ENCODE measurements at regions not wholly inside any gene's neighbourhood (a gene's known extent, or its start where the extent isn't known, plus 50 kb on each side); places are given as distances from the start of the nearest gene placed in this dataset.

GRCh38 chr10:131767716-131768115 is 133.1 kb upstream of the PPP2R2D start:
- Mint-ChIP-seq H3K27me3 (ENCODE audit: low read depth) (peaks cover 2% of the 10 kb centered on the region), H3K4me1 (ENCODE audit: low read depth) (no peaks in the 10 kb centered on the region), H3K36me3 (ENCODE audit: insufficient read depth) (no peaks in the 10 kb centered on the region), H3K9me3 (no peaks in the 10 kb centered on the region), H3K4me3 (no peak overlapping the region)
- no peak for DNase-seq
- no peak for ATAC-seq

GRCh38 chr10:131769571-131770410 is 131.0 kb upstream of the PPP2R2D start:
- Mint-ChIP-seq H3K4me3 (no peak overlapping the region), H3K4me1 (ENCODE audit: low read depth) (no peaks in the 10 kb centered on the region), H3K27me3 (ENCODE audit: low read depth) (peaks cover 2% of the 10 kb centered on the region), H3K9me3 (no peaks in the 10 kb centered on the region), H3K36me3 (ENCODE audit: insufficient read depth) (no peaks in the 10 kb centered on the region)
- ATAC-seq = no peak
- no peak for DNase-seq

GRCh38 chr10:131770946-131771633 is 129.7 kb upstream of the PPP2R2D start:
- ATAC-seq (no peak), DNase-seq (no peak)
- Mint-ChIP-seq H3K9me3 (peaks cover 2% of the 10 kb centered on the region), H3K36me3 (ENCODE audit: insufficient read depth) (no peaks in the 10 kb centered on the region), H3K4me3 (no peak overlapping the region), H3K4me1 (ENCODE audit: low read depth) (no peaks in the 10 kb centered on the region), H3K27me3 (ENCODE audit: low read depth) (peaks cover 2% of the 10 kb centered on the region)

- Mint-ChIP-seq H3K36me3 (ENCODE audit: insufficient read depth) (no peaks in the 10 kb centered on the region), H3K4me1 (ENCODE audit: low read depth) (no peaks in the 10 kb centered on the region), H3K4me3 (no peak overlapping the region), H3K27me3 (ENCODE audit: low read depth) (peaks cover 2% of the 10 kb centered on the region), H3K9me3 (peaks cover 9% of the 10 kb centered on the region)
- ATAC-seq (no peak), DNase-seq (no peak)
Observed at GRCh38 chr10:131771634-131772358, 129.0 kb upstream of the PPP2R2D start.

- H3K9me3 Mint-ChIP-seq = peaks cover 15% of the 10 kb centered on the region
- DNase-seq (no peak), ATAC-seq (no peak)
- H3K36me3 Mint-ChIP-seq (ENCODE audit: insufficient read depth) = no peaks in the 10 kb centered on the region
- peaks cover 2% of the 10 kb centered on the region for H3K27me3 Mint-ChIP-seq (ENCODE audit: low read depth)
- H3K4me3 Mint-ChIP-seq = no peak overlapping the region
- H3K4me1 Mint-ChIP-seq (ENCODE audit: low read depth) = no peaks in the 10 kb centered on the region
Observed at GRCh38 chr10:131772441-131772840, 128.4 kb upstream of the PPP2R2D start.

- no peaks in the 10 kb centered on the region for H3K4me1 Mint-ChIP-seq (ENCODE audit: low read depth)
- ATAC-seq = no peak
- peaks cover 2% of the 10 kb centered on the region for H3K27me3 Mint-ChIP-seq (ENCODE audit: low read depth)
- DNase-seq = no peak
- no peak overlapping the region for H3K4me3 Mint-ChIP-seq
- H3K9me3 Mint-ChIP-seq = peaks cover 22% of the 10 kb centered on the region
- H3K36me3 Mint-ChIP-seq (ENCODE audit: insufficient read depth) = peaks cover 1% of the 10 kb centered on the region
Observed at GRCh38 chr10:131773370-131774343, 127.2 kb upstream of the PPP2R2D start.

GRCh38 chr10:131774681-131775085 is 126.1 kb upstream of the PPP2R2D start:
- DNase-seq = no peak
- H3K36me3 Mint-ChIP-seq (ENCODE audit: insufficient read depth) = peaks cover 1% of the 10 kb centered on the region
- ATAC-seq = no peak
- H3K27me3 Mint-ChIP-seq (ENCODE audit: low read depth) = peaks cover 3% of the 10 kb centered on the region
- H3K4me3 Mint-ChIP-seq = no peak overlapping the region
- H3K4me1 Mint-ChIP-seq (ENCODE audit: low read depth) = no peaks in the 10 kb centered on the region
- H3K9me3 Mint-ChIP-seq = peaks cover 22% of the 10 kb centered on the region

- ATAC-seq (no peak), DNase-seq (no peak)
- no peak overlapping the region for H3K4me3 Mint-ChIP-seq
- H3K36me3 Mint-ChIP-seq (ENCODE audit: insufficient read depth) = peaks cover 1% of the 10 kb centered on the region
- H3K4me1 Mint-ChIP-seq (ENCODE audit: low read depth) = no peaks in the 10 kb centered on the region
- peaks cover 22% of the 10 kb centered on the region for H3K9me3 Mint-ChIP-seq
- H3K27me3 Mint-ChIP-seq (ENCODE audit: low read depth) = peaks cover 8% of the 10 kb centered on the region
Observed at GRCh38 chr10:131775433-131775832, 125.4 kb upstream of the PPP2R2D start.

GRCh38 chr10:131775833-131776232 is 125.0 kb upstream of the PPP2R2D start:
- Mint-ChIP-seq H3K27me3 (ENCODE audit: low read depth) (peaks cover 10% of the 10 kb centered on the region), H3K36me3 (ENCODE audit: insufficient read depth) (peaks cover 1% of the 10 kb centered on the region), H3K9me3 (peaks cover 22% of the 10 kb centered on the region), H3K4me1 (ENCODE audit: low read depth) (no peaks in the 10 kb centered on the region), H3K4me3 (no peak overlapping the region)
- DNase-seq (no peak), ATAC-seq (no peak)

GRCh38 chr10:131776496-131776895 is 124.3 kb upstream of the PPP2R2D start:
- Mint-ChIP-seq H3K4me3 (no peak overlapping the region), H3K36me3 (ENCODE audit: insufficient read depth) (peaks cover 1% of the 10 kb centered on the region), H3K27me3 (ENCODE audit: low read depth) (peaks cover 8% of the 10 kb centered on the region), H3K4me1 (ENCODE audit: low read depth) (no peaks in the 10 kb centered on the region), H3K9me3 (peaks cover 22% of the 10 kb centered on the region)
- ATAC-seq (no peak), DNase-seq (no peak)

- DNase-seq (no peak), ATAC-seq (no peak)
- peaks cover 1% of the 10 kb centered on the region for H3K36me3 Mint-ChIP-seq (ENCODE audit: insufficient read depth)
- H3K9me3 Mint-ChIP-seq = peaks cover 22% of the 10 kb centered on the region
- no peaks in the 10 kb centered on the region for H3K4me1 Mint-ChIP-seq (ENCODE audit: low read depth)
- no peak overlapping the region for H3K4me3 Mint-ChIP-seq
- peaks cover 11% of the 10 kb centered on the region for H3K27me3 Mint-ChIP-seq (ENCODE audit: low read depth)
Observed at GRCh38 chr10:131777162-131777561, 123.6 kb upstream of the PPP2R2D start.

GRCh38 chr10:131777921-131778320 is 122.9 kb upstream of the PPP2R2D start:
- peaks cover 26% of the 10 kb centered on the region for H3K9me3 Mint-ChIP-seq
- no peaks in the 10 kb centered on the region for H3K4me1 Mint-ChIP-seq (ENCODE audit: low read depth)
- DNase-seq (no peak), ATAC-seq (no peak)
- H3K4me3 Mint-ChIP-seq = no peak overlapping the region
- peaks cover 1% of the 10 kb centered on the region for H3K36me3 Mint-ChIP-seq (ENCODE audit: insufficient read depth)
- H3K27me3 Mint-ChIP-seq (ENCODE audit: low read depth) = peaks cover 11% of the 10 kb centered on the region

GRCh38 chr10:131778385-131778784 is 122.4 kb upstream of the PPP2R2D start:
- Mint-ChIP-seq H3K9me3 (peaks cover 29% of the 10 kb centered on the region), H3K4me3 (no peak overlapping the region), H3K36me3 (ENCODE audit: insufficient read depth) (peaks cover 1% of the 10 kb centered on the region), H3K4me1 (ENCODE audit: low read depth) (no peaks in the 10 kb centered on the region), H3K27me3 (ENCODE audit: low read depth) (peaks cover 11% of the 10 kb centered on the region)
- no peak for ATAC-seq
- no peak for DNase-seq

GRCh38 chr10:131778842-131779241 is 122.0 kb upstream of the PPP2R2D start:
- DNase-seq (no peak), ATAC-seq (no peak)
- Mint-ChIP-seq H3K4me1 (ENCODE audit: low read depth) (no peaks in the 10 kb centered on the region), H3K9me3 (peaks cover 29% of the 10 kb centered on the region), H3K27me3 (ENCODE audit: low read depth) (peaks cover 11% of the 10 kb centered on the region), H3K4me3 (no peak overlapping the region), H3K36me3 (ENCODE audit: insufficient read depth) (peaks cover 1% of the 10 kb centered on the region)
